RWPE2 (cell line): ENCODE measurements at regions not wholly inside any gene's neighbourhood (a gene's known extent, or its start where the extent isn't known, plus 50 kb on each side); places are given as distances from the start of the nearest gene placed in this dataset.

ENCODE experiments used
- ATAC-seq: fragments of 200-7000 bp; cut with Tn5 transposase; 3 replicates; pipeline ENCODE4 v1.9.1; 2021; ENCODE audit warnings: low read depth
- DNase-seq: peaks from one replicate; pipeline ENCODE4 v3.0.0-alpha.2; 2020; ENCODE audit warnings: low spot score
- H3K27ac ChIP-seq: fragments of 450-650 bp; 2 replicates; pipeline ENCODE4 v1.5.1; 2017; ENCODE audit warnings: mild to moderate bottlenecking; ENCODE audit not compliant: poor library complexity, severe bottlenecking
- H3K27me3 ChIP-seq: fragments of 250-450 bp; sonication (Bioruptor Pico); 2 replicates; pipeline ENCODE4 v1.5.1; 2021; ENCODE audit warnings: mild to moderate bottlenecking, moderate library complexity; ENCODE audit not compliant: insufficient read depth, poor library complexity, severe bottlenecking
- H3K36me3 ChIP-seq: fragments of 250-450 bp; sonication (Bioruptor Pico); 2 replicates; pipeline ENCODE4 v1.5.1; 2020; ENCODE audit warnings: low read depth, mild to moderate bottlenecking, moderate library complexity
- H3K4me1 ChIP-seq: fragments of 250-450 bp; sonication (Bioruptor Pico); 2 replicates; pipeline ENCODE4 v1.5.1; 2021; ENCODE audit warnings: mild to moderate bottlenecking, moderate library complexity; ENCODE audit not compliant: insufficient read depth, poor library complexity, severe bottlenecking
- H3K4me3 ChIP-seq: fragments of 250-450 bp; sonication (Bioruptor Pico); 2 replicates; pipeline ENCODE4 v1.5.1; 2021; ENCODE audit warnings: mild to moderate bottlenecking, moderate library complexity; ENCODE audit not compliant: severe bottlenecking
- H3K9me3 ChIP-seq: fragments of 250-450 bp; sonication (Bioruptor Pico); 2 replicates; pipeline ENCODE4 v1.5.1; 2021; ENCODE audit warnings: mild to moderate bottlenecking, moderate library complexity; ENCODE audit not compliant: severe bottlenecking
- CTCF ChIP-seq: fragments of 450-650 bp; IDR thresholded peaks from one replicate; pipeline ENCODE4 v1.5.1; 2017; ENCODE audit warnings: mild to moderate bottlenecking, moderate library complexity; ENCODE audit not compliant: poor library complexity, severe bottlenecking

GRCh38 chrX:116823677-116824076 lies 360.9 kb upstream of the CT83 start:
- no peaks in the 10 kb centered on the region for H3K27me3 ChIP-seq
- DNase-seq (no peak), ATAC-seq (no peak)
- TF ChIP-seq CTCF, result no peak
- no peaks in the 10 kb centered on the region for H3K36me3 ChIP-seq
- H3K4me1 ChIP-seq, result no peaks in the 10 kb centered on the region
- H3K27ac ChIP-seq, result no peak overlapping the region
- no peak overlapping the region for H3K4me3 ChIP-seq
- no peaks in the 10 kb centered on the region for H3K9me3 ChIP-seq

GRCh38 chrX:116806288-116806802 lies 343.6 kb upstream of the CT83 start:
- Histone ChIP-seq H3K4me3 (no peak overlapping the region), H3K27ac (no peak overlapping the region), H3K27me3 (no peaks in the 10 kb centered on the region), H3K9me3 (no peaks in the 10 kb centered on the region), H3K4me1 (no peaks in the 10 kb centered on the region), H3K36me3 (no peaks in the 10 kb centered on the region)
- no peak for TF ChIP-seq CTCF
- ATAC-seq (no peak), DNase-seq (no peak)

- ATAC-seq, result no peak
- Histone ChIP-seq H3K27ac (no peak overlapping the region), H3K27me3 (no peaks in the 10 kb centered on the region), H3K9me3 (no peaks in the 10 kb centered on the region), H3K36me3 (no peaks in the 10 kb centered on the region), H3K4me3 (no peak overlapping the region), H3K4me1 (no peaks in the 10 kb centered on the region)
- DNase-seq, result no peak
- TF ChIP-seq CTCF, result no peak
Measured at GRCh38 chrX:116801943-116802342, 339.2 kb upstream of the CT83 start.

- H3K4me1 ChIP-seq, result no peaks in the 10 kb centered on the region
- H3K4me3 ChIP-seq, result no peak overlapping the region
- H3K36me3 ChIP-seq, result no peaks in the 10 kb centered on the region
- ATAC-seq (no peak), DNase-seq (no peak)
- H3K9me3 ChIP-seq, result no peaks in the 10 kb centered on the region
- H3K27ac ChIP-seq, result no peak overlapping the region
- TF ChIP-seq CTCF, result no peak
- no peaks in the 10 kb centered on the region for H3K27me3 ChIP-seq
Measured at GRCh38 chrX:116781926-116782325, 319.1 kb upstream of the CT83 start.

- Histone ChIP-seq H3K4me3 (no peak overlapping the region), H3K27ac (no peak overlapping the region), H3K27me3 (no peaks in the 10 kb centered on the region), H3K9me3 (no peaks in the 10 kb centered on the region), H3K4me1 (no peaks in the 10 kb centered on the region), H3K36me3 (no peaks in the 10 kb centered on the region)
- no peak for TF ChIP-seq CTCF
- DNase-seq, result no peak
- ATAC-seq, result no peak
Measured at GRCh38 chrX:116757491-116757890, 294.7 kb upstream of the CT83 start.
